NCI-H526 (cell line): ENCODE measurements at regions not wholly inside any gene's neighbourhood (a gene's known extent, or its start where the extent isn't known, plus 50 kb on each side); places are given as distances from the start of the nearest gene placed in this dataset.
"Not testable (repeated sequence)": the region's sequence is repeated elsewhere in the genome, so short reads cannot be mapped to it uniquely, and the experiment has no call there.

Experiments
- DNase-seq, 2 experiments: peaks; one replicate each; lab custom pipeline; 2025; lab: John Stamatoyannopoulos, UW

- no peak for DNase-seq
Measured at GRCh38 chrX:9383655-9384054, 81.2 kb upstream of the TBL1X start.

GRCh38 chrX:9388450-9388849, 76.4 kb upstream of the TBL1X start:
- no peak for DNase-seq

GRCh38 chrX:9390121-9390520, 74.7 kb upstream of the TBL1X start:
- no peak for DNase-seq

GRCh38 chrX:9390693-9391368, 74.0 kb upstream of the TBL1X start:
- DNase-seq = no peak

GRCh38 chrX:9392445-9392844, 72.4 kb upstream of the TBL1X start:
- no peak for DNase-seq

- DNase-seq = no peak
Measured at GRCh38 chrX:9393571-9393970, 71.3 kb upstream of the TBL1X start.

GRCh38 chrX:9394212-9394611, 70.6 kb upstream of the TBL1X start:
- no peak for DNase-seq

- no peak for DNase-seq
Measured at GRCh38 chrX:9396930-9397329, 67.9 kb upstream of the TBL1X start.

- no peak for DNase-seq
Measured at GRCh38 chrX:9401051-9401450, 63.8 kb upstream of the TBL1X start.

- DNase-seq = no peak
Measured at GRCh38 chrX:9403374-9403773, 61.5 kb upstream of the TBL1X start.

- DNase-seq = not testable (repeated sequence)
Measured at GRCh38 chrX:9405635-9406034, 59.2 kb upstream of the TBL1X start.

GRCh38 chrX:9410889-9411288, 54.0 kb upstream of the TBL1X start:
- DNase-seq = not testable (repeated sequence)

- not testable (repeated sequence) for DNase-seq
Measured at GRCh38 chrX:9411682-9412081, 53.2 kb upstream of the TBL1X start.

- no peak for DNase-seq
Measured at GRCh38 chrX:9414416-9414815, 50.4 kb upstream of the TBL1X start.
